ENCODE measurements at regions not wholly inside any gene's neighbourhood (a gene's known extent, or its start where the extent isn't known, plus 50 kb on each side); places are given as distances from the start of the nearest gene placed in this dataset.

- TF ChIP-seq CTCF (IDR thresholded peaks at IDR 0.05), result no peak
- TF ChIP-seq EZH2 (IDR thresholded peaks at IDR 0.05; ENCODE audit: borderline replicate concordance, insufficient read depth, low read depth, low read length, poor library complexity, severe bottlenecking), result no peak
Observed at GRCh38 chr10:94103801-94104221, 110.1 kb downstream of the PLCE1 start.
